ENCODE measurements at regions not wholly inside any gene's neighbourhood (a gene's known extent, or its start where the extent isn't known, plus 50 kb on each side); places are given as distances from the start of the nearest gene placed in this dataset.

DNA sequence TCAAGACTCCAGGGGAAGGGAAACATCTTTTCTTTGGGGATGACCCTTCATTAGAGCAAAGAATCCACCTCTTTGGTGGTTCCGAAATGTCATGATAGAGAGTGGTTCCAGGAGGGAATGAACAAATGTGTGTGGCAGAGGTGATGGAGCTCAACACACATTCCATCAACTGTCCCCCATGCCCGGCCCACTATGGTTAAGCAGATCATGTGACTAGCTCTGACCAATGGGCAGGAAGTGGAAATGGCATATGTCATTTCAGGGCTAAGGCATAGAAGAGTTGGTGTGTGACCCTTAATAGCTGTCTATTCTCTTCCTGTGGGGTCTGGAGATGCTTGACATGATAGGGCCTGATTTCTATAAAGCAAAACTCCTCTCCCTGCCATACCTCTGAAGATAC, 194.6 kb downstream of the GAS1 start:
- ChIA-PET CTCF (no interaction called here), POLR2A (interaction anchor here (0.6 kb wide), 1 partner anchor 338 kb away, joined by 4 read pairs; no protein-coding TSS in a partner anchor)
- TF ChIP-seq, protein P1, sequence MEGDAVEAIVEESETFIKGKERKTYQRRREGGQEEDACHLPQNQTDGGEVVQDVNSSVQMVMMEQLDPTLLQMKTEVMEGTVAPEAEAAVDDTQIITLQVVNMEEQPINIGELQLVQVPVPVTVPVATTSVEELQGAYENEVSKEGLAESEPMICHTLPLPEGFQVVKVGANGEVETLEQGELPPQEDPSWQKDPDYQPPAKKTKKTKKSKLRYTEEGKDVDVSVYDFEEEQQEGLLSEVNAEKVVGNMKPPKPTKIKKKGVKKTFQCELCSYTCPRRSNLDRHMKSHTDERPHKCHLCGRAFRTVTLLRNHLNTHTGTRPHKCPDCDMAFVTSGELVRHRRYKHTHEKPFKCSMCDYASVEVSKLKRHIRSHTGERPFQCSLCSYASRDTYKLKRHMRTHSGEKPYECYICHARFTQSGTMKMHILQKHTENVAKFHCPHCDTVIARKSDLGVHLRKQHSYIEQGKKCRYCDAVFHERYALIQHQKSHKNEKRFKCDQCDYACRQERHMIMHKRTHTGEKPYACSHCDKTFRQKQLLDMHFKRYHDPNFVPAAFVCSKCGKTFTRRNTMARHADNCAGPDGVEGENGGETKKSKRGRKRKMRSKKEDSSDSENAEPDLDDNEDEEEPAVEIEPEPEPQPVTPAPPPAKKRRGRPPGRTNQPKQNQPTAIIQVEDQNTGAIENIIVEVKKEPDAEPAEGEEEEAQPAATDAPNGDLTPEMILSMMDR (IDR thresholded peaks at IDR 0.05; ENCODE audit: control extremely low read depth, extremely low read depth, low read depth, missing control alignments): no peak
- DNase-seq (ENCODE audit: extremely low spot score): no peak

DNA sequence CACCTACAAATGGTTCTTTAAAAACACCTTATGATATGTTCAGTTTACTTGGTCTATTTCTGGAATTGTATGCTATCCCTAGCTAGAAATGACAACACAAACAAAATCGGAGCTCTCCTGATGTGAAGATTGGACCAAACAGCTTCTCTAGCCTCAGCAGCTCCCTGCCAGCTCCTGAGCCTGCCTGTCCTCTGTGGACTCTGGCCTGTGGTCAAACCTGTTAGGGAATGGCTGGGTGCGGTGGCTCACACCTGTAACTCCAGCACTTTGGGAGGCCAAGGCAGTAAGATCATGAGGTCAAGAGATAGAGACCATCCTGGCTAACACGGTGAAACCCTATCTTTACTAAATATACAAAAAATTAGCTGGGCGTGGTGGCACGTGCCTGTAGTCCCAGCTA, 195.3 kb downstream of the GAS1 start:
- ChIA-PET CTCF (interaction anchor here (1.6 kb wide), 1 partner anchor 22 kb away, joined by 4 read pairs; no protein-coding TSS in a partner anchor), POLR2A (no interaction called here)
- DNase-seq (ENCODE audit: extremely low spot score): no peak
- TF ChIP-seq, protein P1 (IDR thresholded peaks at IDR 0.05; ENCODE audit: control extremely low read depth, extremely low read depth, low read depth, missing control alignments): no peak

DNA sequence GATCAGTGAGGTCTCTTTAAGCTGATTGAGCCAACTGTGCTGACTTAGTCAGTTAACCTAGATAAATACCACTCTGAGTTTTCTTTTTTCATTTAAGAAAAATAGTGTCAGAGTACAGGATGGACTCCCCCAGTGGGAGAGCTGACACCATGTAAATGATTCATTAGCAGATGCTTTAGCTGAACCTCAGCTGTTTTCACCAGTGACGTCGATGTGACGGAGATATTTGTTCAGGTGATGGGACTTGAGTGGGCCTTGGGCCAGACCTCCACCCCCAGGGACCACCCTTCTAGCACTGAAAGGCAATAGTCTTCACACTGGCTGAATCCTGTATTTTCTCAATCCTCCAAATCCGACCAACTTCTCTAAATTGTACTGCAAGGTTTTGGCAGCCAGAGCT, 196.1 kb downstream of the GAS1 start:
- TF ChIP-seq, protein P1 (IDR thresholded peaks at IDR 0.05; ENCODE audit: control extremely low read depth, extremely low read depth, low read depth, missing control alignments): no peak
- ChIA-PET POLR2A (no interaction called here), CTCF (interaction anchor here (0.9 to 1.6 kb wide), 3 partner anchors 15 to 31 kb away, joined by 3 to 4 read pairs (median 3); no protein-coding TSS in a partner anchor)
- DNase-seq (ENCODE audit: extremely low spot score): no peak

DNA sequence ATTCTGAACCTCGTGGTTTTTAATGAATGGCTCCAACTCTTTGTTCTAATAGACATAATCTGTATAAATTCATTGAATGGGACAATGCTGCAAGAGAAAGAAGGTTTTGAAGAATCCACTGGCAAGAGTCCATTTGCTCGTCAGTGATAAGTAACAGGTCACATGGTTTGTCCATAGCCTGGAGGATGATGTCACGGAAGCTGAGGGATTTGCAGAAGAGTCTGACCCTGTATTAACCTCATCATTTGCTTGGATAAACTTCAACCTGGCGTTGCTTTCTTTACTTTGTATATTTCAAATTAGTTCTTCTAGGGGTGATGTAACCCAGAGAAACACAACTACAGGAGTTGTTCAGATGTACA, 197.4 kb downstream of the GAS1 start:
- POLR2A ChIA-PET: no interaction called here
- no peak for DNase-seq (ENCODE audit: extremely low spot score)
- CTCF ChIA-PET: interaction anchor here (1.5 kb wide), 1 partner anchor 16 kb away, joined by 3 read pairs; no protein-coding TSS in a partner anchor
- TF ChIP-seq, protein P1 (IDR thresholded peaks at IDR 0.05; ENCODE audit: control extremely low read depth, extremely low read depth, low read depth, missing control alignments): no peak

DNA sequence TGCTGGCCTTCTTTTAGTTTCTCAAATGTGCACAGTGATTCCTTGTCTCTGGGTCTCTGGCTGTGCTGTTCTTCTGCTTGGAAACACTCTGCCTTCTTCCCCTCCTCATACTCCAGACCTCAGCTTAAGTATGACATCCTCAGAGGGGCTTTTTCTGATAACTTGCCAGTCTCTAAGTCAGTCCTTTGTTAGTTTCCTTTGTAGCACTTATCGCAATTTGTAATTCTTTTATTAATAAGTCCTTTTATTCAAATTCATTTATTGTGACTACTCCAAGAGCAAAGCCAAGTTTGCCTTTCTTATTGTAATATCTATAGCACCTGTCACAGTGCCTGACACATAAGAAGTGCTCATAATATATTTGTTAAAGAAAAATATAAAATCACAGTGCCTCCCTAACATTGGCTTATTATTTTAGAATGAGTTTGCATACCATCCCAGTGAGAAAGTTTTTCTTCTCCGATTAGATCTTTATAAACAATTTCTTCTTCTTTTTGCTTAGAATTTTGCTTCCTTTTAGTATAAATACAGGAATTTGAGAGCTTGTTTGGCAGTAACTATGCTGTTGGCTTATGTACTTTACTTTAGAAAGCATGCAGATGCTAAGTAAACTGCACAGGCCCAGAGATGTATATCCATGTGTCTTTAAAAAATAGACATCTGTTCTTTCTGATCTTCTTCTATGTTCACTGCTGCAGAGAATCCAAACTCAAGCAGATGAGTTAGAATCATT, 198.0 kb downstream of the GAS1 start:
- POLR2A ChIA-PET: no interaction called here
- CTCF ChIA-PET: no interaction called here
- DNase-seq (ENCODE audit: extremely low spot score): no peak
- TF ChIP-seq, protein P1 (IDR thresholded peaks at IDR 0.05; ENCODE audit: control extremely low read depth, extremely low read depth, low read depth, missing control alignments): no peak

DNA sequence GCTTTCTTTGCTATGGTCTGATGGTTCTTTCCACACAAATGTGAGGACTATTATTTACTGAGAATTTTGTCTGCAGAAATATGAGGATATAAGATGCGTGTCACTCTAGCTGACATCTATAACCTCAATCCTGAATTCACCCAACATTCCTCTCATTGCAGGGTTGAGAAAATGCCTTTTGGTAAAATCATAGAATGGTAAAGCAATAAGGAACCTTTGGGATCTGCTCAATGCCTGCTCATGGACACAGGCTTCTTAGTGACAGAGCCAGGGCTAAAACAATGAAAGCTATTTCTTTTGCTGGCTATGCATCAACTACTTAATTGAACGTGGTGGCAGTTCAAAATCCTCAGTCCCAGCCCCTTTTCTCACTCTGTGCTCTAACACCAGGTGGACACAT, 199.6 kb downstream of the GAS1 start:
- no peak for DNase-seq (ENCODE audit: extremely low spot score)
- CTCF ChIA-PET: interaction anchor here (1.7 kb wide), 1 partner anchor 11 kb away, joined by 4 read pairs; no protein-coding TSS in a partner anchor
- POLR2A ChIA-PET: no interaction called here
- TF ChIP-seq, protein P1 (IDR thresholded peaks at IDR 0.05; ENCODE audit: control extremely low read depth, extremely low read depth, low read depth, missing control alignments): no peak

All from GM10248 (cell line).